ENCODE measurements at regions not wholly inside any gene's neighbourhood (a gene's known extent, or its start where the extent isn't known, plus 50 kb on each side); places are given as distances from the start of the nearest gene placed in this dataset.

- TF ChIP-seq CTCF (IDR thresholded peaks at IDR 0.05): no peak
- TF ChIP-seq POLR2A (IDR thresholded peaks at IDR 0.05): no peak
- TF ChIP-seq POLR2AphosphoS5 (IDR thresholded peaks at IDR 0.05; ENCODE audit: insufficient read depth in 1 of 2, low read depth in 1 of 2): no peak
Measured at GRCh38 chr10:8159341-8160165, 105.1 kb downstream of the GATA3 start.
